ENCODE measurements at regions not wholly inside any gene's neighbourhood (a gene's known extent, or its start where the extent isn't known, plus 50 kb on each side); places are given as distances from the start of the nearest gene placed in this dataset.

- no peak for DNase-seq (ENCODE audit: low spot score)
These were observed 53.9 kb upstream of the RPS6KA3 start for GRCh38 chrX:20320461-20321159.

GRCh38 chrX:20319054-20319453, 52.3 kb upstream of the RPS6KA3 start:
- DNase-seq (ENCODE audit: low spot score) = no peak

- DNase-seq (ENCODE audit: low spot score) = peak; percentile 52
These were observed 51.2 kb upstream of the RPS6KA3 start for GRCh38 chrX:20317873-20318272.
